ENCODE measurements at regions not wholly inside any gene's neighbourhood (a gene's known extent, or its start where the extent isn't known, plus 50 kb on each side); places are given as distances from the start of the nearest gene placed in this dataset.

GRCh38 chr3:189496375-189497138 is 134.6 kb upstream of the TP63 start:
- Histone ChIP-seq H3K27me3 (ENCODE audit: control insufficient read depth in 4 of 4, insufficient read depth in 4 of 4, low read length in 3 of 4) (no peaks in the 10 kb centered on the region), H3K27ac (ENCODE audit: low read depth in 1 of 2, low read length in 2 of 2) (no peak overlapping the region), H3K4me3 (ENCODE audit: low read depth in 1 of 3, low read length in 3 of 3) (no peak overlapping the region), H3K9ac (ENCODE audit: low read depth in 1 of 2, low read length in 2 of 2) (no peak overlapping the region), H3K9me3 (ENCODE audit: control insufficient read depth in 4 of 4, low read length in 3 of 4) (no peaks in the 10 kb centered on the region), H3K4me1 (ENCODE audit: control insufficient read depth in 4 of 4, insufficient read depth in 4 of 4, low read length in 3 of 4) (no peaks in the 10 kb centered on the region), H3K36me3 (ENCODE audit: control insufficient read depth in 4 of 4, insufficient read depth in 3 of 4, low read depth in 1 of 4, low read length in 3 of 4) (no peaks in the 10 kb centered on the region)
- TF ChIP-seq REST (IDR thresholded peaks at IDR 0.05), result no peak
- no peak for TF ChIP-seq FOXA2 (IDR thresholded peaks at IDR 0.05)
- no peak for TF ChIP-seq RAD21 (IDR thresholded peaks at IDR 0.05)
- TF ChIP-seq, protein P1, sequence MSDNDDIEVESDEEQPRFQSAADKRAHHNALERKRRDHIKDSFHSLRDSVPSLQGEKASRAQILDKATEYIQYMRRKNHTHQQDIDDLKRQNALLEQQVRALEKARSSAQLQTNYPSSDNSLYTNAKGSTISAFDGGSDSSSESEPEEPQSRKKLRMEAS (IDR thresholded peaks at IDR 0.05), result no peak
- no peak for TF ChIP-seq JUND (IDR thresholded peaks at IDR 0.05)
- no peak for TF ChIP-seq SP1 (IDR thresholded peaks at IDR 0.05)
- no peak for TF ChIP-seq GABPA (IDR thresholded peaks at IDR 0.05 in 1 of 2, conservative IDR thresholded peaks at IDR 0.05 in 1 of 2)
- no peak for TF ChIP-seq FOXA1 (IDR thresholded peaks at IDR 0.05)
- no peak for TF ChIP-seq HNF4A (conservative IDR thresholded peaks at IDR 0.05)
- no peak for TF ChIP-seq NR2F2 (IDR thresholded peaks at IDR 0.05)
- no peak for TF ChIP-seq RXRA (IDR thresholded peaks at IDR 0.05)
- TF ChIP-seq, protein P2, sequence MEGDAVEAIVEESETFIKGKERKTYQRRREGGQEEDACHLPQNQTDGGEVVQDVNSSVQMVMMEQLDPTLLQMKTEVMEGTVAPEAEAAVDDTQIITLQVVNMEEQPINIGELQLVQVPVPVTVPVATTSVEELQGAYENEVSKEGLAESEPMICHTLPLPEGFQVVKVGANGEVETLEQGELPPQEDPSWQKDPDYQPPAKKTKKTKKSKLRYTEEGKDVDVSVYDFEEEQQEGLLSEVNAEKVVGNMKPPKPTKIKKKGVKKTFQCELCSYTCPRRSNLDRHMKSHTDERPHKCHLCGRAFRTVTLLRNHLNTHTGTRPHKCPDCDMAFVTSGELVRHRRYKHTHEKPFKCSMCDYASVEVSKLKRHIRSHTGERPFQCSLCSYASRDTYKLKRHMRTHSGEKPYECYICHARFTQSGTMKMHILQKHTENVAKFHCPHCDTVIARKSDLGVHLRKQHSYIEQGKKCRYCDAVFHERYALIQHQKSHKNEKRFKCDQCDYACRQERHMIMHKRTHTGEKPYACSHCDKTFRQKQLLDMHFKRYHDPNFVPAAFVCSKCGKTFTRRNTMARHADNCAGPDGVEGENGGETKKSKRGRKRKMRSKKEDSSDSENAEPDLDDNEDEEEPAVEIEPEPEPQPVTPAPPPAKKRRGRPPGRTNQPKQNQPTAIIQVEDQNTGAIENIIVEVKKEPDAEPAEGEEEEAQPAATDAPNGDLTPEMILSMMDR (IDR thresholded peaks at IDR 0.05; ENCODE audit: low read depth, low read length, missing input control), result no peak
- TF ChIP-seq HNF4G (IDR thresholded peaks at IDR 0.05), result no peak
- no peak for TF ChIP-seq YY1 (IDR thresholded peaks at IDR 0.05)
- TF ChIP-seq ZBTB33 (IDR thresholded peaks at IDR 0.05), result no peak
- no peak for TF ChIP-seq TAF1 (conservative IDR thresholded peaks at IDR 0.05)
- TF ChIP-seq EGR1 (IDR thresholded peaks at IDR 0.05; ENCODE audit: low read depth in 2 of 2), result no peak
- WGBS, result 66% methylated on average over 6 of the region's 6 CpGs
- DNase-seq (ENCODE audit: low spot score), result no peak

Data from liver (tissue), 8 donors.